Heart right ventricle (tissue), 16 donors: ENCODE measurements at regions not wholly inside any gene's neighbourhood (a gene's known extent, or its start where the extent isn't known, plus 50 kb on each side); places are given as distances from the start of the nearest gene placed in this dataset.
A peak's percentile ranks its signal among the peaks of the same experiment; 100 is the strongest.

Source experiments
- ATAC-seq, 8 donors: fragments of 200-7000 bp; cut with Tn5 transposase; one replicate each; pipeline ENCODE4 v1.9.1; 2020; ENCODE audit warnings: mild to moderate bottlenecking in 8 of 8, moderate library complexity in 8 of 8, moderate number of reproducible peaks in 1 of 8
- DNase-seq, 2 donors: peaks; one replicate each; pipeline ENCODE4 v3.0.0-alpha.2; 2020
- H3K27ac ChIP-seq, 10 donors: fragments of 200-600 bp; sonication (generic) in 2 of 10; one replicate each; pipeline versions ENCODE4 v1.5.0 to v1.8.0; 2020 to 2022; ENCODE audit warnings: mild to moderate bottlenecking in 3 of 10
- H3K27me3 ChIP-seq, 7 donors: fragments of 200-600 bp; one replicate each; pipeline ENCODE4 v1.8.0; 2021 to 2022; ENCODE audit warnings: mild to moderate bottlenecking in 2 of 7
- H3K36me3 ChIP-seq, 9 donors: fragments of 200-600 bp; sonication (generic) in 1 of 9; one replicate each; pipeline versions ENCODE4 v1.5.0 to v1.8.0; 2020 to 2022; ENCODE audit warnings: mild to moderate bottlenecking in 2 of 9
- H3K4me1 ChIP-seq, 9 donors: fragments of 200-600 bp; sonication (generic) in 1 of 9; one replicate each; pipeline versions ENCODE4 v1.5.0 to v1.8.0; 2020 to 2022; ENCODE audit warnings: mild to moderate bottlenecking in 4 of 9
- H3K4me3 ChIP-seq, 10 donors: fragments of 200-600 bp; sonication (generic) in 2 of 10; one replicate each; pipeline versions ENCODE4 v1.5.0 to v1.8.0; 2020 to 2022; ENCODE audit warnings: mild to moderate bottlenecking in 7 of 10, moderate library complexity in 2 of 10
- H3K9me3 ChIP-seq, 11 donors: fragments of 200-600 bp in 10 of 11; sonication (generic) in 2 of 11; one replicate each; pipeline versions ENCODE4 v1.5.0 to v1.8.0; 2013 to 2022; ENCODE audit warnings: mild to moderate bottlenecking in 2 of 11, control low read depth in 1 of 11, moderate library complexity in 1 of 11
- CTCF ChIP-seq, 9 donors: fragments of 200-600 bp; sonication (generic) in 2 of 9; IDR thresholded peaks; one replicate each; pipeline versions ENCODE4 v1.5.0 to v1.8.0; 2021 to 2022; ENCODE audit warnings: antibody characterized with exemption in 9 of 9, mild to moderate bottlenecking in 5 of 9, moderate library complexity in 1 of 9
- WGBS, 2 donors: extraction: QIAGEN DNeasy Blood & Tissue Kit; methylation state at CpG; one replicate each; pipeline ENCODE4 v1.1.7; 2013; ENCODE audit warnings: inconsistent platforms in 1 of 2; 5-methylcytosine and 5-hydroxymethylcytosine counted together
- intact Hi-C, 10 donors: fragments of 100-400 bp; cut with DNase I; formaldehyde crosslinking; loops; one replicate each; pipeline versions ENCODE4 v1.11.1 to v1.14.2; 2022
- donor health status: Arrhythmogenic right ventricular cardiomyopathy.
- donor health status: ischemic (EF 13 %, LVEDD 7.1; RV severe dilation, severe dysfunction).
- donor health status: healthy with polysubstance abuse.
- donor health status: DM: no; HTN: yes; CAD: no.
- donor health status: DM: no; HTN: no; CAD: no.
- donor health status: ischemic (EF 25% LVEDD 6.9; RV normal size, moderate dysfunction).
- donor health status: ischemic (EF 25% LVEDD 5.7; RV mildly dilated, moderate dysfunction).
- donor health status: healthy.
- donor health status: DM: yes; HTN: yes; CAD: no.
- donor health status: Ischemic cardiomyopathy.
- donor health status: ischemic (EF 35%, LVEDD 5.7; RV mildly dilated, moderate dysfunction).
- donor health status: nonischemic (EF 11% LVEDD 7.7; RV severe dilation, severe dysfunction).
- donor health status: DM: yes; HTN: yes; CAD: no.
- donor health status: PGD.
- donor health status: ischemic (EF 29% LVEDD 5.4; RV normal size, mild dysfunction).
- donor health status: nonischemic (EF 23%, LVEDD 6.1; RV moderate dilation, normal function).

- Histone ChIP-seq H3K9me3 (peaks cover 0 to 5% (median 0%) of the 10 kb centered on the region in 11 donors), H3K4me3 (no peak overlapping the region), H3K27ac (no peak overlapping the region), H3K4me1 (peaks cover 0 to 10% (median 0%) of the 10 kb centered on the region in 9 donors), H3K27me3 (peaks cover 0 to 18% (median 0%) of the 10 kb centered on the region in 7 donors), H3K36me3 (no peaks in the 10 kb centered on the region)
- 95 to 96% methylated on average over 5 of the region's 5 CpGs for WGBS, 2 donors
- no peak for DNase-seq
- ATAC-seq: no peak
- TF ChIP-seq CTCF (IDR thresholded peaks at IDR 0.05): no peak
- intact Hi-C loops: no loop called here
Measured at GRCh38 chr10:15457382-15457781, 86.3 kb upstream of the FAM171A1 start.

GRCh38 chr10:15455456-15455855 is 84.4 kb upstream of the FAM171A1 start:
- H3K36me3 ChIP-seq: no peaks in the 10 kb centered on the region
- H3K27ac ChIP-seq: no peak overlapping the region
- H3K27me3 ChIP-seq: peaks cover 0 to 18% (median under 1%) of the 10 kb centered on the region in 7 donors
- no peak for DNase-seq
- intact Hi-C loops: no loop called here
- TF ChIP-seq CTCF (IDR thresholded peaks at IDR 0.05): no peak
- no peak overlapping the region for H3K4me3 ChIP-seq
- no peaks in the 10 kb centered on the region for H3K4me1 ChIP-seq
- H3K9me3 ChIP-seq: peaks cover 0 to 5% (median 0%) of the 10 kb centered on the region in 11 donors
- no peak for ATAC-seq

GRCh38 chr10:15453926-15454325 is 82.8 kb upstream of the FAM171A1 start:
- intact Hi-C loops: no loop called here
- no peak for TF ChIP-seq CTCF (IDR thresholded peaks at IDR 0.05)
- ATAC-seq: no peak
- Histone ChIP-seq H3K36me3 (no peaks in the 10 kb centered on the region), H3K4me3 (no peak overlapping the region), H3K4me1 (no peaks in the 10 kb centered on the region), H3K27ac (no peak overlapping the region), H3K27me3 (peaks cover 0 to 27% (median 8%) of the 10 kb centered on the region in 7 donors), H3K9me3 (peaks cover 0 to 5% (median 0%) of the 10 kb centered on the region in 11 donors)
- WGBS, 2 donors: 60 to 71% methylated on average over 3 of the region's 3 CpGs
- DNase-seq: no peak

- no peaks in the 10 kb centered on the region for H3K4me1 ChIP-seq
- no peak for TF ChIP-seq CTCF (IDR thresholded peaks at IDR 0.05)
- peak in 1 of 8 donors; percentile 29 for ATAC-seq
- no peak overlapping the region for H3K27ac ChIP-seq
- no peak overlapping the region for H3K4me3 ChIP-seq
- no peaks in the 10 kb centered on the region for H3K36me3 ChIP-seq
- peaks cover 0 to 23% (median 8%) of the 10 kb centered on the region in 7 donors for H3K27me3 ChIP-seq
- DNase-seq: no peak
- intact Hi-C loops: no loop called here
- WGBS, 2 donors: 45 to 63% methylated on average over 5 of the region's 5 CpGs
- H3K9me3 ChIP-seq: peaks cover 0 to 5% (median 0%) of the 10 kb centered on the region in 11 donors
Measured at GRCh38 chr10:15453457-15453856, 82.4 kb upstream of the FAM171A1 start.
